GM20431 (cell line): ENCODE measurements at regions not wholly inside any gene's neighbourhood (a gene's known extent, or its start where the extent isn't known, plus 50 kb on each side); places are given as distances from the start of the nearest gene placed in this dataset.
"Not testable (repeated sequence)": the region's sequence is repeated elsewhere in the genome, so short reads cannot be mapped to it uniquely, and the experiment has no call there.

Source experiments
- in situ Hi-C: fragments of 300-500 bp; cut with MseI, MboI; formaldehyde crosslinking; loops from one replicate; pipeline ENCODE4 v1.15.0; 2020; ENCODE audit warnings: low sequenced_read_pairs; ENCODE audit not compliant: unreplicated experiment

- in situ Hi-C loops, result not testable (repeated sequence)
Measured at GRCh38 chr5:14020944-14021343, 76.5 kb upstream of the DNAH5 start.

DNA sequence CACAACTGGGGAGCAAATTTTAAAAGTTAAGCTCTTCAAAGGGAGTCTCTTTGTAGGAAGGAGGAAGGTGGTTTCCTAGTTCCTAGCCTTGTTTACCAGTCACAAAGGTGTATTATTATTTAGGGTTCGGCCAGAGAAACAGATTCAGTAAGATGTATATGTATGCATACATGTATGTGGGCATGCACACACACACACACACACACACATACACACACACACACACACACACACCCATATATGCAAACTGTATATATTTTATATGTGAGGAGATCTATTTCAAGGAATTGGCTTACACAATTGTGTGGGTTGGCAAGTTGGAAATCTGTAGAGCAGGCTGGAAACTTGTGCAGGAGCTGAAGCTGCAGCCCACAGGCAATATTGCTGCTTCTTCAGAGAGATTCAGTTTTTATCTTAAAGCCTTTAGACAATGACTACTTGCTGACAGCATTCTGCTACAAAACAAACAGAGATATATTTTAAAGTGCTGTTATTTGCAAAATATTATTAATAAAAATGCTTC lies 75.3 kb upstream of the DNAH5 start:
- in situ Hi-C loops, result no loop called here

DNA sequence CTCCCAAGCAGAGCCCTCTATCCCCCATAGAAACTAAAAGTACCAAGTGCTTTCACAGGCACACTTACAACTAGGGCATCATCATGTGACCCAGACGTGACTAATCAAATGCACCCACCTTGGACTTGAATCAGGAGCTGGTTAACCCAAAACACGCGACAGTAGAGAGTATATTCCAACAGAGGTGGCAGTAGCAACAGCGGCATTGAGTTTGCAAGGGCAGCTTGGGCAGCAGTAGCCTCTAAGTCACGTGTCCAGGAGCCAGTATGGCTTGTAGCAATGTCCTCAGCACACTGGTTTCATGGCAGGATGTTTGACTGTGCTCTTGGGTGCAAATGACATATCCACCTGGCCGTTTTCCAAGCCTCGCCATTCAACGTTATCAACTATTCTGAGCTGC lies 73.4 kb upstream of the DNAH5 start:
- in situ Hi-C loops, result no loop called here

GRCh38 chr5:14016549-14016948 lies 72.1 kb upstream of the DNAH5 start:
- in situ Hi-C loops, result no loop called here

DNA sequence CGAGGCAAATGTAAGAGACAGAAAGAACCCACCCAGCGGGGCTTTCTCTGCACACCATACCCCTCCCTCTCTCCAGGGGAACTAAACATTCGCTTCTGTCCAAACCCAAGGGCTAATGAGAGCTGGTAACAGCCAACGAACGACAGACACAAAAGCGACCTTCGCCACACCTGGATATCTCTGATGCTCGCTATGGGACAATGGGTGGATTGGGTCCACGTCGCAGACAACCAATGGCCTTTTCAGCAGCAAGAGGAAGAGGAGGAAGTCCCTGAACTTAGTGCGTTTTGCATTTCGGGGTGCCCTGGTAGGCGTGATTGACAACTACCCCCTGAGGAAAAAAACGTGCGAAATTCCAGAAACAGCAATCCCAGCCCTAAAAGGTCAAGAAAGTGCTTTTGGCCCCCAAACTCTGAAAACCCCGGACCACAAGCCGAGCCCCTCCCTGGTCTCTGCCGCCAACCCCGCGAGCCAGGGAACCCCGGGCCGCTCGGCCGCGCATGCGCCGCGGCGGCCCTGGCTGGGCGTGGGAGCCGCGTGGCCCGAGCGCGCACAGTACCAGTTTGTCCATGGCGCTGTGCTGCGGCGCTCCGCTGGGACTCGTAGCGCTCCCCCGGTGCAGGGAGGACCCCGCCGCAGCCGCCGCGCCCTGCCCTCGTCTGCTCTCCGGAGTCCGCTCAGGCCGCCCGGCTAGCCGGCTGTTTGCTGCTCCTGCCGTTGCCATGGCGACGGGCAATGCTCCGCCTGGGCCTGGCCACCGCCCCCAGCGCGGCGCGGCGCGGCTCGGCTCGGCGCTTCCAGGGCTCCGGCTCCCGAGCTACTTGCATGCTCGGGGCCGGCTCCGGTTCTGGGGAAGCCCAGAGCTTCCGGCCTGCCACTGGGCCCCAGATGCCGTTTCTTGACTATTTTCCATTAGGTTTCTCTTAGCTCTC lies 66.9 kb upstream of the DNAH5 start:
- in situ Hi-C loops, result no loop called here

DNA sequence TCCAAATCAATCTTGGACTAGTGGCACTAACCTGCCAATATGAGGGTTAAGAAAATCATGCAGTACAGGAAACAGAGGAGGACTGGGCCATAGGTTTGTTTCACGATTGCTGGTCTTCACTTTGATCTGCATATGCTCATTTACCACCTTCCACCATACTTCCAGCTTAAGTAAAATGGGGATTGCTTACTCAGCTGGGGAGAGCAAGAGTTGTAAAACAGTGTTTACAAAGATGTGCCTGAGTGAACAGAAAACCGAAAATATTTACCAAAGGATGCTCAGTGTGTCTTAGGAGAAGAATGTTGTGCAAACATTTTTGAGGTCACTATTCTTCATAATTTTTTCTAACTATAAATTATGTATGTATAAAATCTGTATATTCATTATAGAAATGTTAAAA lies 65.1 kb upstream of the DNAH5 start:
- in situ Hi-C loops, result no loop called here

- in situ Hi-C loops, result no loop called here
Measured at GRCh38 chr5:14008819-14009311, 64.4 kb upstream of the DNAH5 start.

DNA sequence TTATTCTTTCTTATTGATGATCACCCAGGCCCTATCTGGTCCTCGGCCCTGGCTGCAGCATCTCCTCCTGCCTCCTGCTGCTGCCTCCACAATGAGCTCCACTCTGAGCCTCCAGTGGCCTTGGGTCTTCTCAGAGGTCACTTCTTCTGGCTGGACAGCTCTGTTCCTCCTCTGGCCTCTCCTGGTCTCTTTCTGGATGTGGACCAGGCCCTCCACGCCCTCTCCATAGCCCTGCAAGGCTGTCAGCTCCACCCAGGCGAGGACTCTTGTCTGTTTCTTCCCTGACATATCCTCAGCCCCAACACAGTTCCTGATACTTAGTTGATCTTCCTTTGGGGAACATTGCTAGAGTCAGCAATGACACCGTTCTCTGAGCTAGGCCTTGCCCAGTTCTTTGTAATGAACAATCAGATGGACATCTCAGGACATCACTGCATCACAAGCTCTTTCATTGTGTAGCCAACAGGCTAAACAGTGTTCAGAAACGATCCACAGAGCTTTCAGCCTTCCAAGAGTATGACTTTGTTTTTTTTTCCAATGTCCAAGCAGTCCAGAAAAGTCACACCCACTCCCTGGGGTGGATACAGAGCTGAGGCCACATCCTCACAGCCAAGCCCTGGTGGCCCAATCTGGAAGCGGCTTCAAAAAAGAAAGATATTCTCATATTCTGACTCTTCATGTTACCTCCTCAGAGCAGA lies 62.5 kb upstream of the DNAH5 start:
- in situ Hi-C loops, result no loop called here

- in situ Hi-C loops, result no loop called here
Measured at GRCh38 chr5:14004598-14005394, 60.3 kb upstream of the DNAH5 start.

DNA sequence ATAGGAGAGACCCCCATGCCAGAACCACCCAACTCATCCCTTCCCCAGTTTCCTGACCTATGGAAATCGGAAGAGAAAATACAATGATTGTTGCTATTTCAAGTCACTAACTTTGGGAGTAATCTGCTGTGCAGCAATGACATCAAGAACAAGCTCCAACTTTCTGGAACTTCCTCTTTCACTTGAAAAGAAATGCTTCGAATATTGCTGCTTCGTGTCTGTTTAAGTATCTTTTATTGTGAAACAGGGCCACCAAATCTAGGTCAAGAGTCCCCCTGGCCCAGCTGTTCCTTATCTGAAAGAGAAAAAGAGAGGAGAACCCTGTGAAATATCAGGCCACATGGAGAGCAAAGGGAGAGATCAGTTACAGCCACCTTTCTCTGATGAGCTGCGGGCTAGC lies 59.4 kb upstream of the DNAH5 start:
- in situ Hi-C loops, result no loop called here

GRCh38 chr5:14003513-14003912 lies 59.0 kb upstream of the DNAH5 start:
- in situ Hi-C loops, result no loop called here

GRCh38 chr5:13998254-13998653 lies 53.8 kb upstream of the DNAH5 start:
- in situ Hi-C loops, result loop anchor here (25.0 kb wide), 2 partner anchors 364 to 639 kb away; no protein-coding TSS in a partner anchor

- in situ Hi-C loops, result loop anchor here (25.0 kb wide), 2 partner anchors 365 to 640 kb away; no protein-coding TSS in a partner anchor
Measured at GRCh38 chr5:13997514-13997913, 53.0 kb upstream of the DNAH5 start.

GRCh38 chr5:13994621-13995253 lies 50.2 kb upstream of the DNAH5 start:
- in situ Hi-C loops, result loop anchor here (25.0 kb wide), 2 partner anchors 368 to 643 kb away; no protein-coding TSS in a partner anchor
